ENCODE measurements at regions not wholly inside any gene's neighbourhood (a gene's known extent, or its start where the extent isn't known, plus 50 kb on each side); places are given as distances from the start of the nearest gene placed in this dataset.

GRCh38 chr17:31715446-31715845, 143.6 kb downstream of the COPRS start:
- DNase-seq (ENCODE audit: low read depth): no peak

GRCh38 chr17:31704483-31704882, 154.6 kb downstream of the COPRS start:
- DNase-seq (ENCODE audit: low read depth): no peak

- DNase-seq (ENCODE audit: low read depth): no peak
Measured at GRCh38 chr17:31702041-31702440, 157.0 kb downstream of the COPRS start.

- no peak for DNase-seq (ENCODE audit: low read depth)
Measured at GRCh38 chr17:31700973-31701372, 158.1 kb downstream of the COPRS start.

- DNase-seq (ENCODE audit: low read depth): no peak
Measured at GRCh38 chr17:31699886-31700285, 159.2 kb downstream of the COPRS start.

GRCh38 chr17:31699281-31699680, 159.8 kb downstream of the COPRS start:
- DNase-seq (ENCODE audit: low read depth): no peak

- DNase-seq (ENCODE audit: low read depth): no peak
Measured at GRCh38 chr17:31698751-31699150, 160.3 kb downstream of the COPRS start.

GRCh38 chr17:31697838-31698237, 161.2 kb downstream of the COPRS start:
- no peak for DNase-seq (ENCODE audit: low read depth)

- no peak for DNase-seq (ENCODE audit: low read depth)
Measured at GRCh38 chr17:31696703-31697325, 162.2 kb downstream of the COPRS start.

- peak; percentile 97 for DNase-seq (ENCODE audit: low read depth)
Measured at GRCh38 chr17:31696184-31696602, 162.9 kb downstream of the COPRS start.

GRCh38 chr17:31695456-31696090, 163.5 kb downstream of the COPRS start:
- DNase-seq (ENCODE audit: low read depth): no peak

GRCh38 chr17:31693433-31694220, 165.4 kb downstream of the COPRS start:
- no peak for DNase-seq (ENCODE audit: low read depth)

GRCh38 chr17:31692632-31693031, 166.4 kb downstream of the COPRS start:
- no peak for DNase-seq (ENCODE audit: low read depth)

- DNase-seq (ENCODE audit: low read depth): no peak
Measured at GRCh38 chr17:31692027-31692426, 167.0 kb downstream of the COPRS start.

GRCh38 chr17:31691251-31691905, 167.7 kb downstream of the COPRS start:
- no peak for DNase-seq (ENCODE audit: low read depth)

- DNase-seq (ENCODE audit: low read depth): no peak
Measured at GRCh38 chr17:31690151-31690551, 168.9 kb downstream of the COPRS start.

- DNase-seq (ENCODE audit: low read depth): no peak
Measured at GRCh38 chr17:31688701-31689100, 170.3 kb downstream of the COPRS start.

- DNase-seq (ENCODE audit: low read depth): no peak
Measured at GRCh38 chr17:31687505-31688126, 171.4 kb downstream of the COPRS start.

GRCh38 chr17:31686495-31686894, 172.5 kb downstream of the COPRS start:
- DNase-seq (ENCODE audit: low read depth): no peak

- no peak for DNase-seq (ENCODE audit: low read depth)
Measured at GRCh38 chr17:31684901-31685300, 174.1 kb downstream of the COPRS start.

GRCh38 chr17:31680126-31680525, 178.9 kb downstream of the COPRS start:
- DNase-seq (ENCODE audit: low read depth): no peak

GRCh38 chr17:31679667-31680066, 179.4 kb downstream of the COPRS start:
- no peak for DNase-seq (ENCODE audit: low read depth)
